ENCODE measurements at regions not wholly inside any gene's neighbourhood (a gene's known extent, or its start where the extent isn't known, plus 50 kb on each side); places are given as distances from the start of the nearest gene placed in this dataset.
"Not testable (repeated sequence)": the region's sequence is repeated elsewhere in the genome, so short reads cannot be mapped to it uniquely, and the experiment has no call there.

DNA sequence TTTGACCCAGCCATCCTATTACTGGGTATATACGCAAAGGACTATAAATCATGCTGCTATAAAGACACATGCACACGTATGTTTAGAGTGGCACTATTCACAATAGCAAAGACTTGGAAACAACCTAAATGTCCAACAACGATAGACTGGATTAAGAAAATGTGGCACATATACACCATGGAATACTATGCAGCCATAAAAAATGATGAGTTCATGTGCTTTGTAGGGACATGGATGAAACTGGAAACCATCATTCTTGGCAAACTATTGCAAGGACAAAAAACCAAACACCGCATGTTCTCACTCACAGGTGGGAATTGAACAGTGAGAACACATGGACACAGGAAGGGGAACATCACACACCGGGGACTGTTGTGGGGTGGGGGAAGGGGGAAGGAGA is 117.1 kb upstream of the ECI2 start:
- not testable (repeated sequence) for H3K23ac ChIP-seq (ENCODE audit: low read depth, low read length, poor library complexity); H2BK120ac ChIP-seq (ENCODE audit: low read depth, low read length); H2BK5ac ChIP-seq (ENCODE audit: low read length); H3K27me3 ChIP-seq (ENCODE audit: control insufficient read depth in 3 of 3, insufficient read depth in 3 of 3, low read depth in 1 of 3, low read length in 3 of 3); H2BK12ac ChIP-seq (ENCODE audit: low read length); H4K91ac ChIP-seq (ENCODE audit: low read depth, low read length, poor library complexity); H3K36me3 ChIP-seq (replicated peaks in 1 of 2; ENCODE audit: control insufficient read depth in 2 of 2, insufficient read depth in 2 of 2, low read length in 2 of 2); H3K4ac ChIP-seq (ENCODE audit: low read length); H3K18ac ChIP-seq (ENCODE audit: low read length); H2AK5ac ChIP-seq (ENCODE audit: low read depth, low read length); H4K8ac ChIP-seq (ENCODE audit: low read depth, low read length); H3K4me3 ChIP-seq (ENCODE audit: low read length in 2 of 2); H2AFZ ChIP-seq (ENCODE audit: low read length); H3K27ac ChIP-seq (replicated peaks; ENCODE audit: low read length); H3K4me2 ChIP-seq (ENCODE audit: insufficient read depth, low read length, poor library complexity, severe bottlenecking); H3K9ac ChIP-seq (ENCODE audit: low read depth, low read length, poor library complexity); H2BK15ac ChIP-seq (ENCODE audit: low read length); H3K14ac ChIP-seq (ENCODE audit: low read length); H3K79me1 ChIP-seq (ENCODE audit: low read depth, low read length); H3K9me3 ChIP-seq (replicated peaks in 1 of 2; ENCODE audit: control insufficient read depth in 2 of 2, insufficient read depth in 1 of 2, low read depth in 1 of 2, low read length in 2 of 2); DNase-seq (ENCODE audit: low spot score); H3K4me1 ChIP-seq (ENCODE audit: control insufficient read depth in 2 of 2, insufficient read depth in 1 of 2, low read depth in 1 of 2, low read length in 2 of 2)
- WGBS, 2 donors (ENCODE audit: extremely low coverage in 2 of 2, insufficient read length in 2 of 2, insufficient replicate concordance in 1 of 2), result no CpG with 5 or more reads among the region's 5 CpGs

DNA sequence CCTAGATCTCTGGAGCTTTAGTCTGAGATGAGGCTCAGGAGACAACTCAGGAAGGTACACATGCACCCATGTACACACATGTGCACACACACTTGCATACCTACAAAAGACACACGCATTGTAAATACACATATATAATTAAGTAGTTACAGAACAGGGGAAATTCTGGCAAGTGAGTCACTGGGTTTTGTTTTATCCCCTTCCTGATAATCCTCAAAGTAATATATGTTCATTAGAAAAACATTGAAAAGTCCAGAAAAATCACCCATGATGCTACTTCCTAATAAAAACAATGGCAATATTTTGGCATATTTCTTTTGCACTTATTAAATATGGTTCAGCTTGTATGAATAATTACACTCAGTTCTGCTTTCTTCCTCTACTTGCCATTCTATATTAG is 115.3 kb upstream of the ECI2 start:
- Histone ChIP-seq H3K27ac (replicated peaks; ENCODE audit: low read length) (no peak overlapping the region), H2AFZ (ENCODE audit: low read length) (no peak overlapping the region), H2BK12ac (ENCODE audit: low read length) (no peak overlapping the region), H3K9ac (ENCODE audit: low read depth, low read length, poor library complexity) (no peak overlapping the region), H3K23ac (ENCODE audit: low read depth, low read length, poor library complexity) (no peak overlapping the region), H3K9me3 (replicated peaks in 1 of 2; ENCODE audit: control insufficient read depth in 2 of 2, insufficient read depth in 1 of 2, low read depth in 1 of 2, low read length in 2 of 2) (peaks cover 0 to 2% of the 10 kb centered on the region in 2 donors), H2BK15ac (ENCODE audit: low read length) (no peak overlapping the region), H3K36me3 (replicated peaks in 1 of 2; ENCODE audit: control insufficient read depth in 2 of 2, insufficient read depth in 2 of 2, low read length in 2 of 2) (no peaks in the 10 kb centered on the region), H2AK5ac (ENCODE audit: low read depth, low read length) (no peak overlapping the region), H4K8ac (ENCODE audit: low read depth, low read length) (no peak overlapping the region), H3K79me1 (ENCODE audit: low read depth, low read length) (no peaks in the 10 kb centered on the region), H3K4me2 (ENCODE audit: insufficient read depth, low read length, poor library complexity, severe bottlenecking) (no peak overlapping the region), H3K14ac (ENCODE audit: low read length) (no peak overlapping the region), H3K27me3 (ENCODE audit: control insufficient read depth in 3 of 3, insufficient read depth in 3 of 3, low read depth in 1 of 3, low read length in 3 of 3) (no peaks in the 10 kb centered on the region), H3K4ac (ENCODE audit: low read length) (no peak overlapping the region), H2BK120ac (ENCODE audit: low read depth, low read length) (no peak overlapping the region), H3K4me3 (ENCODE audit: low read length in 2 of 2) (no peak overlapping the region), H3K18ac (ENCODE audit: low read length) (no peak overlapping the region), H2BK5ac (ENCODE audit: low read length) (no peak overlapping the region), H3K4me1 (ENCODE audit: control insufficient read depth in 2 of 2, insufficient read depth in 1 of 2, low read depth in 1 of 2, low read length in 2 of 2) (no peaks in the 10 kb centered on the region), H4K91ac (ENCODE audit: low read depth, low read length, poor library complexity) (no peak overlapping the region)
- no CpG with 5 or more reads among the region's 1 CpG for WGBS, 2 donors (ENCODE audit: extremely low coverage in 2 of 2, insufficient read length in 2 of 2, insufficient replicate concordance in 1 of 2)
- DNase-seq (ENCODE audit: low spot score), result no peak

DNA sequence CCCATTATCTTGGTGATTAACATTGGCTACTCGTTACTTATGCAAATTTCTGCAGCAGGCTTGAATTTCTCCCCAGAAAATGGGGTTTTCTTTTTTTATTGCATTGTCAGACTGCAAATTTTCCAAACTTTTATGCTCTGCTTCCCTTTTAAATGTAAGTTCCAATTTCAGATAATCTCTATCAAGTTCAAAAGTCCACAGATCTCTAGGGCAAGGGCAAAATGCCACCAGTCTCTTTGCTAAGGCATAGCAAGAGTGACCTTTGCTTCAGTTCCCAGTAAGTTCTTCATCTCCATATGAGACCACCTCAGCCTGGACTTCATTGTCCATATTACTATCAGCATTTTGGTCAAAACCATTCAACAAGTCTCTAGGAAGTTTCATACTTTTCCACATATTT is 108.5 kb upstream of the ECI2 start:
- not testable (repeated sequence) for H4K8ac ChIP-seq (ENCODE audit: low read depth, low read length); H2AK5ac ChIP-seq (ENCODE audit: low read depth, low read length); H3K4ac ChIP-seq (ENCODE audit: low read length); H3K27ac ChIP-seq (replicated peaks; ENCODE audit: low read length); H2BK5ac ChIP-seq (ENCODE audit: low read length); H3K23ac ChIP-seq (ENCODE audit: low read depth, low read length, poor library complexity); H3K4me2 ChIP-seq (ENCODE audit: insufficient read depth, low read length, poor library complexity, severe bottlenecking); H3K27me3 ChIP-seq (ENCODE audit: control insufficient read depth in 3 of 3, insufficient read depth in 3 of 3, low read depth in 1 of 3, low read length in 3 of 3); H3K18ac ChIP-seq (ENCODE audit: low read length); H2BK15ac ChIP-seq (ENCODE audit: low read length); H3K9me3 ChIP-seq (replicated peaks in 1 of 2; ENCODE audit: control insufficient read depth in 2 of 2, insufficient read depth in 1 of 2, low read depth in 1 of 2, low read length in 2 of 2); H3K14ac ChIP-seq (ENCODE audit: low read length); H3K4me3 ChIP-seq (ENCODE audit: low read length in 2 of 2); H3K79me1 ChIP-seq (ENCODE audit: low read depth, low read length); H3K36me3 ChIP-seq (replicated peaks in 1 of 2; ENCODE audit: control insufficient read depth in 2 of 2, insufficient read depth in 2 of 2, low read length in 2 of 2); H3K9ac ChIP-seq (ENCODE audit: low read depth, low read length, poor library complexity); DNase-seq (ENCODE audit: low spot score); H2BK12ac ChIP-seq (ENCODE audit: low read length); H3K4me1 ChIP-seq (ENCODE audit: control insufficient read depth in 2 of 2, insufficient read depth in 1 of 2, low read depth in 1 of 2, low read length in 2 of 2); H2AFZ ChIP-seq (ENCODE audit: low read length); H2BK120ac ChIP-seq (ENCODE audit: low read depth, low read length); H4K91ac ChIP-seq (ENCODE audit: low read depth, low read length, poor library complexity)
- no CpG with 5 or more reads among the region's 1 CpG for whole genome bisulfite sequencing, 2 donors (ENCODE audit: extremely low coverage in 2 of 2, insufficient read length in 2 of 2, insufficient replicate concordance in 1 of 2)

DNA sequence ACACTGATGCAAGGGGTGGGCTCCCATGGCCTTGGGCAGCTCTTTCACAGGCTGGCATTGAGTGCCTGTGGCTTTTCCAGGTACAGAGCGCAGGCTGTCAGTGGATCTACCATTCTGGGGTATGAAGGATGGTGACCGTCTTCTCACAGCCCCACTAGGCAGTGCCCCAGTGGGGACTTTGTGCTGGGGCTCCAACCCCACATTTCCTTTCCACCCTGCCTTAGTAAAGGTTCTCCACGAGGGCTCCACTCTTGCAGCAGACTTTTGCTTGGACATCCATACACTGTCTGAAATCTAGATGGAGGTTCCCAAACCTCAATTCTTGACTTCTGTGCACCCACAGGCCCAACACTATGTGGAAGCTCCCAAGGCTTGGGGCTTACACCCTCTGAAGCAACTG is 107.9 kb upstream of the ECI2 start:
- Histone ChIP-seq H3K14ac (ENCODE audit: low read length) (no peak overlapping the region), H3K18ac (ENCODE audit: low read length) (no peak overlapping the region), H2BK120ac (ENCODE audit: low read depth, low read length) (no peak overlapping the region), H4K8ac (ENCODE audit: low read depth, low read length) (no peak overlapping the region), H3K9me3 (replicated peaks in 1 of 2; ENCODE audit: control insufficient read depth in 2 of 2, insufficient read depth in 1 of 2, low read depth in 1 of 2, low read length in 2 of 2) (peaks cover 0 to 5% of the 10 kb centered on the region in 2 donors), H3K27ac (replicated peaks; ENCODE audit: low read length) (no peak overlapping the region), H3K4me1 (ENCODE audit: control insufficient read depth in 2 of 2, insufficient read depth in 1 of 2, low read depth in 1 of 2, low read length in 2 of 2) (no peaks in the 10 kb centered on the region), H2AFZ (ENCODE audit: low read length) (no peak overlapping the region), H4K91ac (ENCODE audit: low read depth, low read length, poor library complexity) (no peak overlapping the region), H2AK5ac (ENCODE audit: low read depth, low read length) (no peak overlapping the region), H3K23ac (ENCODE audit: low read depth, low read length, poor library complexity) (no peak overlapping the region), H2BK15ac (ENCODE audit: low read length) (no peak overlapping the region), H3K4me2 (ENCODE audit: insufficient read depth, low read length, poor library complexity, severe bottlenecking) (no peak overlapping the region), H3K79me1 (ENCODE audit: low read depth, low read length) (no peaks in the 10 kb centered on the region), H3K9ac (ENCODE audit: low read depth, low read length, poor library complexity) (no peak overlapping the region), H2BK12ac (ENCODE audit: low read length) (no peak overlapping the region), H3K4me3 (ENCODE audit: low read length in 2 of 2) (no peak overlapping the region), H3K4ac (ENCODE audit: low read length) (no peak overlapping the region), H2BK5ac (ENCODE audit: low read length) (no peak overlapping the region), H3K27me3 (ENCODE audit: control insufficient read depth in 3 of 3, insufficient read depth in 3 of 3, low read depth in 1 of 3, low read length in 3 of 3) (no peaks in the 10 kb centered on the region), H3K36me3 (replicated peaks in 1 of 2; ENCODE audit: control insufficient read depth in 2 of 2, insufficient read depth in 2 of 2, low read length in 2 of 2) (no peaks in the 10 kb centered on the region)
- no peak for DNase-seq (ENCODE audit: low spot score)
- no CpG with 5 or more reads among the region's 3 CpGs for WGBS, 2 donors (ENCODE audit: extremely low coverage in 2 of 2, insufficient read length in 2 of 2, insufficient replicate concordance in 1 of 2)

Measured in neuronal stem cell (in vitro differentiated cells).